Kidney (tissue), 13 donors: ENCODE measurements at regions not wholly inside any gene's neighbourhood (a gene's known extent, or its start where the extent isn't known, plus 50 kb on each side); places are given as distances from the start of the nearest gene placed in this dataset.

ENCODE experiments used
- DNase-seq, 5 donors: peaks; one replicate each; pipeline ENCODE4 v3.0.0-alpha.2; 2013 to 2020
- FAIRE-seq: peaks from 2 replicates; lab custom pipeline; 2012; peaks lifted over from hg19 to GRCh38; lab: Jason Lieb, UNC
- H3K27ac ChIP-seq, 2 donors: one replicate each; pipeline ENCODE4 v1.7.0; 2013; ENCODE audit warnings: low read depth in 2 of 2, low read length in 2 of 2, inconsistent platforms in 1 of 2
- H3K27me3 ChIP-seq: one replicate; pipeline ENCODE4 v1.7.1; 2013; ENCODE audit warnings: low read length, inconsistent platforms; ENCODE audit not compliant: control insufficient read depth, insufficient read depth
- H3K36me3 ChIP-seq, 3 donors: one replicate each; pipeline versions ENCODE4 v1.7.0 to v1.7.1; 2013; ENCODE audit warnings: low read length in 3 of 3, control low read depth in 1 of 3, inconsistent platforms in 1 of 3; ENCODE audit not compliant: insufficient read depth in 3 of 3, control insufficient read depth in 2 of 3
- H3K4me1 ChIP-seq, 3 donors: one replicate each; pipeline versions ENCODE4 v1.7.0 to v1.7.1; 2013; ENCODE audit warnings: low read length in 3 of 3, inconsistent platforms in 1 of 3, low read depth in 1 of 3; ENCODE audit not compliant: control insufficient read depth in 2 of 3, insufficient read depth in 2 of 3
- H3K4me3 ChIP-seq, 3 donors: one replicate each; pipeline versions ENCODE4 v1.7.0 to v1.8.1; 2013; ENCODE audit warnings: low read length in 3 of 3, control low read depth in 1 of 3, inconsistent platforms in 1 of 3
- H3K9ac ChIP-seq, 3 donors: one replicate each; pipeline versions ENCODE4 v1.7.0 to v1.7.1; 2013; ENCODE audit warnings: low read length in 3 of 3, control low read depth in 1 of 3, inconsistent platforms in 1 of 3
- H3K9me3 ChIP-seq, 3 donors: one replicate each; pipeline versions ENCODE4 v1.7.0 to v1.7.1; 2013; ENCODE audit warnings: low read length in 3 of 3, control low read depth in 1 of 3, inconsistent platforms in 1 of 3; ENCODE audit not compliant: control insufficient read depth in 2 of 3, insufficient read depth in 1 of 3
- intact Hi-C: fragments of 100-400 bp; cut with DNase I; formaldehyde crosslinking; loops from one replicate; pipeline ENCODE4 v1.11.1; 2022
- TF ChIP-seq, protein P1 (sequence below): IDR thresholded peaks from 3 replicates; pipeline ENCODE4 v1.5.1; 2012; ENCODE audit warnings: mild to moderate bottlenecking, moderate library complexity, borderline replicate concordance; ENCODE audit not compliant: insufficient read depth; ENCODE audit errors: extremely low read depth
- donor health status: control.
- donor health status: control.
- donor health status: control.
- donor health status: control.
- donor health status: control.
- donor health status: DM: yes; HTN: yes; CAD: no.
- donor health status: Normal renal cell carcinoma (clear cell type).

DNA sequence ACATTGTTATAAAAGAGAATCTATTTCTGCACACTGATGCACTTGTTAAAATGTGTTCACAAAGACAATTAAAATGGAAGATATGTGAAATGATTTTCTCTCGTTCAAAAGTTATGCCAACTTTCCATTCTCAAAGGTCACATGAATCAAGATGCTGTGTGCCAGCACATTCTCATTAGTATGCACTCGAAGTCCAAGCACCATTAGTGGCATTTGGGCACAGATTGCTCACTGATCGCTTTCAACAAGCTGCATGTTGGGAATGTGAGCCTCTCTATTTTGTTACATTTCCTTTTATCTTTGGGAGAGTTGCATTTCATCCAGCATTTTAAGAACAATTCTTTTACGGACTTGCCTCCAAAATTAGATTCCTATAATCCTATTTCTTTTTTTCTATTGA lies 398.9 kb downstream of the FBXO15 start:
- TF ChIP-seq, protein P1, sequence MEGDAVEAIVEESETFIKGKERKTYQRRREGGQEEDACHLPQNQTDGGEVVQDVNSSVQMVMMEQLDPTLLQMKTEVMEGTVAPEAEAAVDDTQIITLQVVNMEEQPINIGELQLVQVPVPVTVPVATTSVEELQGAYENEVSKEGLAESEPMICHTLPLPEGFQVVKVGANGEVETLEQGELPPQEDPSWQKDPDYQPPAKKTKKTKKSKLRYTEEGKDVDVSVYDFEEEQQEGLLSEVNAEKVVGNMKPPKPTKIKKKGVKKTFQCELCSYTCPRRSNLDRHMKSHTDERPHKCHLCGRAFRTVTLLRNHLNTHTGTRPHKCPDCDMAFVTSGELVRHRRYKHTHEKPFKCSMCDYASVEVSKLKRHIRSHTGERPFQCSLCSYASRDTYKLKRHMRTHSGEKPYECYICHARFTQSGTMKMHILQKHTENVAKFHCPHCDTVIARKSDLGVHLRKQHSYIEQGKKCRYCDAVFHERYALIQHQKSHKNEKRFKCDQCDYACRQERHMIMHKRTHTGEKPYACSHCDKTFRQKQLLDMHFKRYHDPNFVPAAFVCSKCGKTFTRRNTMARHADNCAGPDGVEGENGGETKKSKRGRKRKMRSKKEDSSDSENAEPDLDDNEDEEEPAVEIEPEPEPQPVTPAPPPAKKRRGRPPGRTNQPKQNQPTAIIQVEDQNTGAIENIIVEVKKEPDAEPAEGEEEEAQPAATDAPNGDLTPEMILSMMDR: no peak
- H3K27me3 ChIP-seq: no peaks in the 10 kb centered on the region
- H3K4me3 ChIP-seq: no peak overlapping the region
- H3K9me3 ChIP-seq: no peaks in the 10 kb centered on the region
- H3K9ac ChIP-seq: no peak overlapping the region
- H3K36me3 ChIP-seq: no peaks in the 10 kb centered on the region
- FAIRE-seq: no peak
- DNase-seq: no peak
- intact Hi-C loops: no loop called here
- H3K27ac ChIP-seq: no peak overlapping the region
- no peaks in the 10 kb centered on the region for H3K4me1 ChIP-seq

DNA sequence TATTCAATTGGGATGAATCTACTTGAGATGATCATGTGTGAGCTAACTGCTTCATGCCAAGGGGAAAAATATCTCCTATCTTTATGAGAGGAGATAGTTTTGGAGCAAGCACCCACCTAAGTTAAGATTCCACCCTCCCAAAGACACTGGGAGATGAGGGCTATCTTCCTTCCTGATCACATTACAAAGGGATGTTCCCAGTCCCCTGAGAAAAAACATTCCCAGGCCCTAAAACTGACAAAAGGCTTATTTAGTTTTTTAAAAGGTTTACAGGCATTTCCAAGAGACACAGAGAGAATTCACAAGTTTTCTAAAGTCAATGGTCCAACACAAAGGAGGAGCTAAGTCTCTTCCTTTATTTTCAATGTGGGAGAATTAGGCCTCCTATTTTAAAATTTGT lies 401.5 kb downstream of the FBXO15 start:
- FAIRE-seq: no peak
- Histone ChIP-seq H3K27ac (no peak overlapping the region), H3K9ac (no peak overlapping the region), H3K4me1 (no peaks in the 10 kb centered on the region), H3K36me3 (no peaks in the 10 kb centered on the region), H3K27me3 (no peaks in the 10 kb centered on the region), H3K4me3 (no peak overlapping the region), H3K9me3 (no peaks in the 10 kb centered on the region)
- intact Hi-C loops: no loop called here
- DNase-seq: peak in 2 of 5 donors; percentile 57 to 81
- TF ChIP-seq, protein P1: no peak

DNA sequence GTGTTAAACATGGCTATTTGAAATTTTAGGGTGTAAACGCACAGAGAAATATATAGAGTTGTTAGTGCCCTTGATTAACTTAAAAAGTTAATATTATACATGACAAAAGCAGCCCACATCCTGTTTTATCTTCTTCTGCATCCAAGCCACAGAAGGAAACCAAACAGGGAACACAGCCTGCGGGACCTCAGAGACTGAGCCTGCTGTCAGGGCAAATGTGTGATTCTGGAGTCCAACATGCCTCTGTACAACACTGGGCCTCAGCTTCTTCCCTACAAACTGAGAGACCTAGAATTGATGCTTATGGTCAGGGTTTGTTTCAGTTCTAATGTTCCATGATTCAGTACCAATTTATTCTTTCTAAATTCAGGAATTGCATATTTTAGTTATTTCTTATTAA lies 404.7 kb downstream of the FBXO15 start:
- Histone ChIP-seq H3K9ac (no peak overlapping the region), H3K9me3 (no peaks in the 10 kb centered on the region), H3K36me3 (no peaks in the 10 kb centered on the region), H3K27ac (no peak overlapping the region), H3K27me3 (no peaks in the 10 kb centered on the region), H3K4me3 (no peak overlapping the region), H3K4me1 (no peaks in the 10 kb centered on the region)
- DNase-seq (no peak), FAIRE-seq (no peak)
- intact Hi-C loops: no loop called here
- TF ChIP-seq, protein P1: no peak

DNA sequence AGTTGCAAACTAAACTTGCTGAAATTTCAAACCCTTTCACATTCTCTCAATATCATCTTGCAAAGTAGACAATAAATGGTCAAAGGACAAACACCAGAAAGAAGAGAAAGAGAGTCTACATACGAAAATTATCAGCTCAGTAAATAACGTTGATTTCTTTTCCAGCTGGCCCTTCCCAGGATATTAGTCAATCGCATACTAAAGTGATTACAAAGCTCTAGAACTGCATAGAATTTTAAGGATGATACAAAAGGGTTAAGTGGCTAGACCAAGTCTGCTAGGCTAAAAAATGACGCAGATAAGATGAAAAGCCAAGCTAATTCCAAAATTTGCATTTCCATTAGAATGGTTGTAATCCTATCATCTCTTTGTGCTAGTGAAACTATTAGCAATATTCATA lies 405.7 kb downstream of the FBXO15 start:
- TF ChIP-seq, protein P1: no peak
- DNase-seq (no peak), FAIRE-seq (no peak)
- Histone ChIP-seq H3K4me3 (no peak overlapping the region), H3K4me1 (no peaks in the 10 kb centered on the region), H3K27me3 (no peaks in the 10 kb centered on the region), H3K27ac (no peak overlapping the region), H3K36me3 (no peaks in the 10 kb centered on the region), H3K9me3 (no peaks in the 10 kb centered on the region), H3K9ac (no peak overlapping the region)
- intact Hi-C loops: no loop called here
